ENCODE measurements at regions not wholly inside any gene's neighbourhood (a gene's known extent, or its start where the extent isn't known, plus 50 kb on each side); places are given as distances from the start of the nearest gene placed in this dataset.
"Not testable (repeated sequence)": the region's sequence is repeated elsewhere in the genome, so short reads cannot be mapped to it uniquely, and the experiment has no call there.

GRCh38 chr4:188435381-188435780 is 296.1 kb downstream of the TRIML1 start:
- DNase-seq (ENCODE audit: low read depth) = no peak

GRCh38 chr4:188437535-188437934 is 298.3 kb downstream of the TRIML1 start:
- no peak for DNase-seq (ENCODE audit: low read depth)

- not testable (repeated sequence) for DNase-seq (ENCODE audit: low read depth)
Observed at GRCh38 chr4:188438391-188438824, 299.2 kb downstream of the TRIML1 start.

- DNase-seq (ENCODE audit: low read depth) = no peak
Observed at GRCh38 chr4:188439641-188440311, 300.5 kb downstream of the TRIML1 start.

- DNase-seq (ENCODE audit: low read depth) = no peak
Observed at GRCh38 chr4:188444500-188444899, 305.3 kb downstream of the TRIML1 start.

- DNase-seq (ENCODE audit: low read depth) = not testable (repeated sequence)
Observed at GRCh38 chr4:188448996-188449395, 309.8 kb downstream of the TRIML1 start.

- no peak for DNase-seq (ENCODE audit: low read depth)
Observed at GRCh38 chr4:188450571-188450970, 311.3 kb downstream of the TRIML1 start.

- DNase-seq (ENCODE audit: low read depth) = no peak
Observed at GRCh38 chr4:188452097-188452496, 312.9 kb downstream of the TRIML1 start.

- DNase-seq (ENCODE audit: low read depth) = no peak
Observed at GRCh38 chr4:188454575-188454974, 315.3 kb downstream of the TRIML1 start.

GRCh38 chr4:188455062-188455752 is 316.0 kb downstream of the TRIML1 start:
- DNase-seq (ENCODE audit: low read depth) = no peak

GRCh38 chr4:188459381-188459780 is 320.1 kb downstream of the TRIML1 start:
- DNase-seq (ENCODE audit: low read depth) = no peak

GRCh38 chr4:188463909-188464308 is 324.7 kb downstream of the TRIML1 start:
- no peak for DNase-seq (ENCODE audit: low read depth)

GRCh38 chr4:188466001-188466400 is 326.8 kb downstream of the TRIML1 start:
- DNase-seq (ENCODE audit: low read depth) = no peak

GRCh38 chr4:188484256-188484655 is 345.0 kb downstream of the TRIML1 start:
- no peak for DNase-seq (ENCODE audit: low read depth)

GRCh38 chr4:188485906-188486305 is 346.7 kb downstream of the TRIML1 start:
- no peak for DNase-seq (ENCODE audit: low read depth)

GRCh38 chr4:188492886-188493285 is 353.6 kb downstream of the TRIML1 start:
- no peak for DNase-seq (ENCODE audit: low read depth)

GRCh38 chr4:188495169-188495568 is 355.9 kb downstream of the TRIML1 start:
- no peak for DNase-seq (ENCODE audit: low read depth)

GRCh38 chr4:188511431-188511830 is 372.2 kb downstream of the TRIML1 start:
- DNase-seq (ENCODE audit: low read depth) = no peak

GRCh38 chr4:188532751-188533150 is 393.5 kb downstream of the TRIML1 start:
- DNase-seq (ENCODE audit: low read depth) = no peak

- DNase-seq (ENCODE audit: low read depth) = no peak
Observed at GRCh38 chr4:188534297-188534696, 395.1 kb downstream of the TRIML1 start.

- no peak for DNase-seq (ENCODE audit: low read depth)
Observed at GRCh38 chr4:188534917-188535316, 395.7 kb downstream of the TRIML1 start.

- DNase-seq (ENCODE audit: low read depth) = no peak
Observed at GRCh38 chr4:188536826-188537225, 397.6 kb downstream of the TRIML1 start.

- DNase-seq (ENCODE audit: low read depth) = no peak
Observed at GRCh38 chr4:188550296-188550695, 411.1 kb downstream of the TRIML1 start.

GRCh38 chr4:188551156-188551555 is 411.9 kb downstream of the TRIML1 start:
- DNase-seq (ENCODE audit: low read depth) = no peak
